ENCODE measurements at regions not wholly inside any gene's neighbourhood (a gene's known extent, or its start where the extent isn't known, plus 50 kb on each side); places are given as distances from the start of the nearest gene placed in this dataset.

GRCh38 chr12:128004383-128004938 is 262.5 kb upstream of the TMEM132C start:
- Histone ChIP-seq H3K9me3 (no peaks in the 10 kb centered on the region), H3K4me3 (no peak overlapping the region), H3K27ac (no peak overlapping the region), H3K27me3 (no peaks in the 10 kb centered on the region), H3K4me1 (no peaks in the 10 kb centered on the region), H3K36me3 (no peaks in the 10 kb centered on the region)
- 79 to 90% (median 86%) methylated on average over 17 of the region's 17 CpGs for WGBS, 5 donors
- TF ChIP-seq POLR2AphosphoS5 (IDR thresholded peaks at IDR 0.05): no peak
- TF ChIP-seq, protein P1, sequence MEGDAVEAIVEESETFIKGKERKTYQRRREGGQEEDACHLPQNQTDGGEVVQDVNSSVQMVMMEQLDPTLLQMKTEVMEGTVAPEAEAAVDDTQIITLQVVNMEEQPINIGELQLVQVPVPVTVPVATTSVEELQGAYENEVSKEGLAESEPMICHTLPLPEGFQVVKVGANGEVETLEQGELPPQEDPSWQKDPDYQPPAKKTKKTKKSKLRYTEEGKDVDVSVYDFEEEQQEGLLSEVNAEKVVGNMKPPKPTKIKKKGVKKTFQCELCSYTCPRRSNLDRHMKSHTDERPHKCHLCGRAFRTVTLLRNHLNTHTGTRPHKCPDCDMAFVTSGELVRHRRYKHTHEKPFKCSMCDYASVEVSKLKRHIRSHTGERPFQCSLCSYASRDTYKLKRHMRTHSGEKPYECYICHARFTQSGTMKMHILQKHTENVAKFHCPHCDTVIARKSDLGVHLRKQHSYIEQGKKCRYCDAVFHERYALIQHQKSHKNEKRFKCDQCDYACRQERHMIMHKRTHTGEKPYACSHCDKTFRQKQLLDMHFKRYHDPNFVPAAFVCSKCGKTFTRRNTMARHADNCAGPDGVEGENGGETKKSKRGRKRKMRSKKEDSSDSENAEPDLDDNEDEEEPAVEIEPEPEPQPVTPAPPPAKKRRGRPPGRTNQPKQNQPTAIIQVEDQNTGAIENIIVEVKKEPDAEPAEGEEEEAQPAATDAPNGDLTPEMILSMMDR (IDR thresholded peaks at IDR 0.05): no peak
- TF ChIP-seq POLR2A (IDR thresholded peaks at IDR 0.05): no peak
- no peak for TF ChIP-seq EP300 (IDR thresholded peaks at IDR 0.05)
- intact Hi-C loops (cut with DNase I; ENCODE audit: low total_unique reads): no loop called here
- DNase-seq: no peak

DNA sequence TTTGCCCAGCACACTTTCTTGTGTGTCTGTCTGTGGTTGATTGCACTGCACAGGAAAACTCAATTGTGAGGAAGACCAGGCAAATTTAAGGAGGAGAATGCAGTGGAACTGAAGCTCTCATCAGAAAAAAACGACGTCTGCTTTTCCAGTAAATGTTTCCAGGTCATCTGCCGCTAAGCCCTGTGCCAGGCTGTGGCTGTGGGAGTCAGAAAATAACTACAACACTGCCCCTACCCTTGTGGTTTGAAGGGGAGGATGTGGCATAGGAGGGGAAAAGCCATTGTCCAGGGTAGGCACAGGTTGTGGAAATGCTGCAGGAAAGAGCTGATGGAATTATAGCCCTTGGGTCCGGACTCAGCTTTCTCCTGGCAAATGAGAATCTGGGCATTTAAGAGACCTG is 259.7 kb upstream of the TMEM132C start:
- TF ChIP-seq POLR2AphosphoS5 (IDR thresholded peaks at IDR 0.05) (no peak), POLR2A (IDR thresholded peaks at IDR 0.05) (no peak), EP300 (IDR thresholded peaks at IDR 0.05) (no peak)
- TF ChIP-seq, protein P1 (IDR thresholded peaks at IDR 0.05): no peak
- H3K4me3 ChIP-seq: no peak overlapping the region
- H3K36me3 ChIP-seq: no peaks in the 10 kb centered on the region
- intact Hi-C loops (cut with DNase I; ENCODE audit: low total_unique reads): no loop called here
- H3K27ac ChIP-seq: no peak overlapping the region
- no peak for DNase-seq
- H3K4me1 ChIP-seq: no peaks in the 10 kb centered on the region
- H3K27me3 ChIP-seq: no peaks in the 10 kb centered on the region
- WGBS, 5 donors: 51 to 72% (median 64%) methylated on average over 4 of the region's 4 CpGs
- no peaks in the 10 kb centered on the region for H3K9me3 ChIP-seq

GRCh38 chr12:128008341-128008740 is 258.6 kb upstream of the TMEM132C start:
- no peaks in the 10 kb centered on the region for H3K9me3 ChIP-seq
- TF ChIP-seq, protein P1 (IDR thresholded peaks at IDR 0.05): no peak
- TF ChIP-seq POLR2AphosphoS5 (IDR thresholded peaks at IDR 0.05): no peak
- TF ChIP-seq POLR2A (IDR thresholded peaks at IDR 0.05): no peak
- no peak for TF ChIP-seq EP300 (IDR thresholded peaks at IDR 0.05)
- no peaks in the 10 kb centered on the region for H3K27me3 ChIP-seq
- H3K4me3 ChIP-seq: no peak overlapping the region
- DNase-seq: no peak
- no peak overlapping the region for H3K27ac ChIP-seq
- no peaks in the 10 kb centered on the region for H3K36me3 ChIP-seq
- no peaks in the 10 kb centered on the region for H3K4me1 ChIP-seq
- WGBS, 5 donors: 48 to 54% (median 52%) methylated on average over 3 of the region's 3 CpGs
- intact Hi-C loops (cut with DNase I; ENCODE audit: low total_unique reads): no loop called here

- DNase-seq: no peak
- Histone ChIP-seq H3K27me3 (peaks cover 0 to 7% (median 0%) of the 10 kb centered on the region in 3 donors), H3K36me3 (no peaks in the 10 kb centered on the region), H3K4me3 (no peak overlapping the region), H3K4me1 (no peaks in the 10 kb centered on the region), H3K27ac (no peak overlapping the region), H3K9me3 (no peaks in the 10 kb centered on the region)
- TF ChIP-seq, protein P1 (IDR thresholded peaks at IDR 0.05): no peak
- TF ChIP-seq POLR2A (IDR thresholded peaks at IDR 0.05): no peak
- no peak for TF ChIP-seq EP300 (IDR thresholded peaks at IDR 0.05)
- TF ChIP-seq POLR2AphosphoS5 (IDR thresholded peaks at IDR 0.05): no peak
- intact Hi-C loops (cut with DNase I; ENCODE audit: low total_unique reads): no loop called here
- 50 to 67% (median 56%) methylated on average over 7 to 8 of the region's 8 CpGs for WGBS, 5 donors
Measured at GRCh38 chr12:128009108-128009507, 257.9 kb upstream of the TMEM132C start.

Measured in stomach (tissue), 8 donors.